Skin of body (tissue), 1 donor: ENCODE measurements at regions not wholly inside any gene's neighbourhood (a gene's known extent, or its start where the extent isn't known, plus 50 kb on each side); places are given as distances from the start of the nearest gene placed in this dataset.
A peak's percentile ranks its signal among the peaks of the same experiment; 100 is the strongest.
"Not testable (repeated sequence)": the region's sequence is repeated elsewhere in the genome, so short reads cannot be mapped to it uniquely, and the experiment has no call there.

Experiments
- DNase-seq: peaks from one replicate; lab custom pipeline; 2025; lab: John Stamatoyannopoulos, UW

- DNase-seq = no peak
Measured at GRCh38 chr12:86710109-86710508, 453.9 kb upstream of the MGAT4C start.

- DNase-seq = not testable (repeated sequence)
Measured at GRCh38 chr12:86709017-86709416, 452.8 kb upstream of the MGAT4C start.

- peak; percentile 82 for DNase-seq
Measured at GRCh38 chr12:86698641-86698980, 442.4 kb upstream of the MGAT4C start.

- no peak for DNase-seq
Measured at GRCh38 chr12:86697916-86698640, 441.9 kb upstream of the MGAT4C start.

- DNase-seq = no peak
Measured at GRCh38 chr12:86683568-86684304, 427.5 kb upstream of the MGAT4C start.

GRCh38 chr12:86681060-86681459, 424.9 kb upstream of the MGAT4C start:
- no peak for DNase-seq

- no peak for DNase-seq
Measured at GRCh38 chr12:86675197-86675596, 419.0 kb upstream of the MGAT4C start.

GRCh38 chr12:86670986-86671385, 414.8 kb upstream of the MGAT4C start:
- no peak for DNase-seq

GRCh38 chr12:86669010-86669409, 412.8 kb upstream of the MGAT4C start:
- DNase-seq = no peak

- no peak for DNase-seq
Measured at GRCh38 chr12:86666316-86666715, 410.1 kb upstream of the MGAT4C start.

GRCh38 chr12:86663716-86664115, 407.5 kb upstream of the MGAT4C start:
- DNase-seq = no peak

GRCh38 chr12:86663173-86663572, 407.0 kb upstream of the MGAT4C start:
- DNase-seq = no peak

GRCh38 chr12:86662464-86662863, 406.3 kb upstream of the MGAT4C start:
- no peak for DNase-seq

- DNase-seq = peak; percentile 36
Measured at GRCh38 chr12:86660488-86661147, 404.4 kb upstream of the MGAT4C start.

- DNase-seq = no peak
Measured at GRCh38 chr12:86659985-86660384, 403.8 kb upstream of the MGAT4C start.

GRCh38 chr12:86658303-86658702, 402.1 kb upstream of the MGAT4C start:
- no peak for DNase-seq

- DNase-seq = no peak
Measured at GRCh38 chr12:86647800-86648199, 391.6 kb upstream of the MGAT4C start.

GRCh38 chr12:86634456-86635410, 378.5 kb upstream of the MGAT4C start:
- no peak for DNase-seq

- DNase-seq = no peak
Measured at GRCh38 chr12:86627001-86627400, 370.8 kb upstream of the MGAT4C start.

- DNase-seq = no peak
Measured at GRCh38 chr12:86623267-86623666, 367.1 kb upstream of the MGAT4C start.

- DNase-seq = no peak
Measured at GRCh38 chr12:86621957-86622356, 365.8 kb upstream of the MGAT4C start.
